ENCODE measurements at regions not wholly inside any gene's neighbourhood (a gene's known extent, or its start where the extent isn't known, plus 50 kb on each side); places are given as distances from the start of the nearest gene placed in this dataset.

DNA sequence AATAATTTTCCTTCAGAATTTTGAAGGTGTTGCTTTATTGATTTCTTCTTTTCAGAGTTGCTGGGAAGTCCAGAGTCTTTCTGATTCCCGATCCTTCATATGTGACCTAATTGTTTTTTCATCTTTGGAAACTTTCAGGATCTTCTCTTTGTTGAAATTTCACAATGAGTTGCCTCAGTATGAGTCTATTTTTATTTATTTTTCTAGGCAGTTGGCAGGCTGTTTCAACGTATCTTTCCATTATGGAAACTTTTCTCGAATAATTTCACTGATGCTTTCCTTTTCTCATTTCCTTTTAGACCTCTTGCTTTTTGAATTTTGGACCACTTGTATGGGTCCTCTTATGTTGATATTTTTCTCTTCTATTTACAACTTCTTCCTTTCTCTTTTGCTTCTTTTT, 354.3 kb downstream of the TGFB2 start:
- ChIA-PET CTCF (no interaction called here), POLR2A (no interaction called here)
- intact Hi-C loops (cut with micrococcal nuclease; ENCODE audit: unreplicated experiment): no loop called here
- Histone ChIP-seq H3K4me3 (ENCODE audit: low read depth, low read length) (no peak overlapping the region), H3K36me3 (ENCODE audit: control insufficient read depth, insufficient read depth, low read length) (no peaks in the 10 kb centered on the region), H3K4me1 (no peaks in the 10 kb centered on the region), H3K9me3 (no peaks in the 10 kb centered on the region), H3K27me3 (replicated peaks; ENCODE audit: control insufficient read depth, insufficient read depth, low read length) (no peaks in the 10 kb centered on the region)
- Mint-ChIP-seq H3K27ac (ENCODE audit: unreplicated experiment) (no peak overlapping the region), H3K27me3 (ENCODE audit: insufficient read depth, unreplicated experiment) (no peaks in the 10 kb centered on the region), H3K4me1 (ENCODE audit: low read depth, unreplicated experiment) (no peaks in the 10 kb centered on the region), H3K9me3 (ENCODE audit: unreplicated experiment) (no peaks in the 10 kb centered on the region), H3K4me3 (ENCODE audit: unreplicated experiment) (no peak overlapping the region), H3K36me3 (ENCODE audit: insufficient read depth, unreplicated experiment) (no peaks in the 10 kb centered on the region)
- TF ChIP-seq, protein P1, sequence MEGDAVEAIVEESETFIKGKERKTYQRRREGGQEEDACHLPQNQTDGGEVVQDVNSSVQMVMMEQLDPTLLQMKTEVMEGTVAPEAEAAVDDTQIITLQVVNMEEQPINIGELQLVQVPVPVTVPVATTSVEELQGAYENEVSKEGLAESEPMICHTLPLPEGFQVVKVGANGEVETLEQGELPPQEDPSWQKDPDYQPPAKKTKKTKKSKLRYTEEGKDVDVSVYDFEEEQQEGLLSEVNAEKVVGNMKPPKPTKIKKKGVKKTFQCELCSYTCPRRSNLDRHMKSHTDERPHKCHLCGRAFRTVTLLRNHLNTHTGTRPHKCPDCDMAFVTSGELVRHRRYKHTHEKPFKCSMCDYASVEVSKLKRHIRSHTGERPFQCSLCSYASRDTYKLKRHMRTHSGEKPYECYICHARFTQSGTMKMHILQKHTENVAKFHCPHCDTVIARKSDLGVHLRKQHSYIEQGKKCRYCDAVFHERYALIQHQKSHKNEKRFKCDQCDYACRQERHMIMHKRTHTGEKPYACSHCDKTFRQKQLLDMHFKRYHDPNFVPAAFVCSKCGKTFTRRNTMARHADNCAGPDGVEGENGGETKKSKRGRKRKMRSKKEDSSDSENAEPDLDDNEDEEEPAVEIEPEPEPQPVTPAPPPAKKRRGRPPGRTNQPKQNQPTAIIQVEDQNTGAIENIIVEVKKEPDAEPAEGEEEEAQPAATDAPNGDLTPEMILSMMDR (IDR thresholded peaks at IDR 0.05; ENCODE audit: insufficient read depth in 1 of 2, low read depth in 1 of 2, low read length in 1 of 2, severe bottlenecking in 1 of 2, unreplicated experiment in 1 of 2): no peak
- BruUV-seq (replicated peaks): no TSS peak
- no peak for DNase-seq

DNA sequence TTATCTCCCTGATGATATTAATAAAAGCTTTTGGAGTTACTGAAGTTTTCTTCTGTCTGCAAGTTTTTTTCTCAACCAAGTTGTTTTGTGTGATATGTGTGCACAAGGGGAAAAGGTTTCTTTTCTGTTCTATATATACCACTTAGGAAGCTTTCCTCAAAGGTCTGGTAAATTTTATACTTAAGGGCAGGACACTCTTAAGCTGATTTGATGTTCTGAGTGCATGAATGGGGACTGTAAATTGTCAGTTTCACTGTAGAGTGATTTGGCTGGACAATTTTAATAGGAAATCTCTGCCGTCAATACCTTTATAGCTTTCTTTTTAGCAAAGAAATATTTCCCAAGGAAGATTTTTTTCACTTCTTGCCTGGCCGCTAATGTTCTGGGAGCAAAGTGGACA, 354.7 kb downstream of the TGFB2 start:
- intact Hi-C loops (cut with micrococcal nuclease; ENCODE audit: unreplicated experiment): no loop called here

DNA sequence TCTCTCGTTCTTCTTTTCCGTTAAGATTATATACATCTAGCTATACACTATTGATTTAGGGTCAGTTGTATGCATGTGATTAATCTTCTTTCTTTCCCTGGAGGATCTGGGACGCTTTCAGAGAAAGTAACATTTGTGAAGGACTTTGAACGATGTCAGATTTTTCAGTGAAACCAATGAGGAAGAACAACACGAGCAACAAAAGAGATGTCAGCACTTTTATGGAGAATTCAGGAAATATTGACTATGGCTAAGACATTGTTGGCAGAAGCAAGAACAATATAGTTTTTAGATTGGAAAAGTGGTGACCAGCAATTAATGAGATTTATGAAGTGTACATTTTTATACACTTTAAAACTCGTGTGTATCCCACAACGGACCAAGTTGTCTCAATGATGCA, 355.5 kb downstream of the TGFB2 start:
- ChIA-PET CTCF (no interaction called here), POLR2A (no interaction called here)
- Histone ChIP-seq H3K4me3 (ENCODE audit: low read depth, low read length) (no peak overlapping the region), H3K4me1 (peaks cover 7% of the 10 kb centered on the region), H3K27me3 (replicated peaks; ENCODE audit: control insufficient read depth, insufficient read depth, low read length) (no peaks in the 10 kb centered on the region), H3K9me3 (no peaks in the 10 kb centered on the region), H3K36me3 (ENCODE audit: control insufficient read depth, insufficient read depth, low read length) (no peaks in the 10 kb centered on the region)
- Mint-ChIP-seq H3K4me1 (ENCODE audit: low read depth, unreplicated experiment) (peaks cover 5% of the 10 kb centered on the region), H3K27ac (ENCODE audit: unreplicated experiment) (no peak overlapping the region), H3K4me3 (ENCODE audit: unreplicated experiment) (no peak overlapping the region), H3K9me3 (ENCODE audit: unreplicated experiment) (no peaks in the 10 kb centered on the region), H3K36me3 (ENCODE audit: insufficient read depth, unreplicated experiment) (no peaks in the 10 kb centered on the region), H3K27me3 (ENCODE audit: insufficient read depth, unreplicated experiment) (no peaks in the 10 kb centered on the region)
- no TSS peak for BruUV-seq (replicated peaks)
- DNase-seq: no peak
- TF ChIP-seq, protein P1 (IDR thresholded peaks at IDR 0.05; ENCODE audit: insufficient read depth in 1 of 2, low read depth in 1 of 2, low read length in 1 of 2, severe bottlenecking in 1 of 2, unreplicated experiment in 1 of 2): no peak
- intact Hi-C loops (cut with micrococcal nuclease; ENCODE audit: unreplicated experiment): no loop called here

More for the DNA sequence above, 354.7 kb downstream of the TGFB2 start:
- no peaks in the 10 kb centered on the region for H3K27me3 Mint-ChIP-seq (ENCODE audit: insufficient read depth, unreplicated experiment)
- H3K9me3 Mint-ChIP-seq (ENCODE audit: unreplicated experiment): no peaks in the 10 kb centered on the region
- Histone ChIP-seq H3K4me3 (ENCODE audit: low read depth, low read length) (no peak overlapping the region), H3K27me3 (replicated peaks; ENCODE audit: control insufficient read depth, insufficient read depth, low read length) (no peaks in the 10 kb centered on the region), H3K4me1 (no peaks in the 10 kb centered on the region), H3K36me3 (ENCODE audit: control insufficient read depth, insufficient read depth, low read length) (no peaks in the 10 kb centered on the region), H3K9me3 (no peaks in the 10 kb centered on the region)
- BruUV-seq (replicated peaks): no TSS peak
- no peak overlapping the region for H3K4me3 Mint-ChIP-seq (ENCODE audit: unreplicated experiment)
- no peak for DNase-seq
- ChIA-PET POLR2A (no interaction called here), CTCF (no interaction called here)
- H3K36me3 Mint-ChIP-seq (ENCODE audit: insufficient read depth, unreplicated experiment): no peaks in the 10 kb centered on the region
- H3K27ac Mint-ChIP-seq (ENCODE audit: unreplicated experiment): no peak overlapping the region
- TF ChIP-seq, protein P1 (IDR thresholded peaks at IDR 0.05; ENCODE audit: insufficient read depth in 1 of 2, low read depth in 1 of 2, low read length in 1 of 2, severe bottlenecking in 1 of 2, unreplicated experiment in 1 of 2): no peak
- no peaks in the 10 kb centered on the region for H3K4me1 Mint-ChIP-seq (ENCODE audit: low read depth, unreplicated experiment)
